Left lung (tissue), 4 donors: ENCODE measurements at regions not wholly inside any gene's neighbourhood (a gene's known extent, or its start where the extent isn't known, plus 50 kb on each side); places are given as distances from the start of the nearest gene placed in this dataset.

Experiments
- ATAC-seq: fragments of 200-7000 bp; cut with Tn5 transposase; one replicate; pipeline ENCODE4 v1.9.1; 2020; ENCODE audit warnings: moderate library complexity
- DNase-seq, 4 donors: peaks; one replicate each; pipeline ENCODE4 v3.0.0-alpha.2; 2013 to 2020
- H3K27ac ChIP-seq, 2 donors: fragments of 200-600 bp; sonication (generic) in 1 of 2; one replicate each; pipeline versions ENCODE4 v1.5.0 to v1.8.0; 2020 to 2021
- H3K27me3 ChIP-seq, 2 donors: fragments of 200-600 bp; sonication (generic) in 1 of 2; one replicate each; pipeline versions ENCODE4 v1.5.0 to v1.8.0; 2020 to 2021
- H3K36me3 ChIP-seq, 2 donors: fragments of 200-600 bp; sonication (generic) in 1 of 2; one replicate each; pipeline versions ENCODE4 v1.5.0 to v1.8.0; 2020 to 2021
- H3K4me1 ChIP-seq, 2 donors: fragments of 200-600 bp; one replicate each; pipeline ENCODE4 v1.8.0; 2021
- H3K4me3 ChIP-seq, 2 donors: fragments of 200-600 bp; sonication (generic) in 1 of 2; one replicate each; pipeline versions ENCODE4 v1.5.0 to v1.8.0; 2020 to 2021; ENCODE audit warnings: mild to moderate bottlenecking in 1 of 2
- H3K9me3 ChIP-seq, 2 donors: fragments of 200-600 bp; sonication (generic) in 1 of 2; one replicate each; pipeline versions ENCODE4 v1.5.0 to v1.8.0; 2020 to 2021
- CTCF ChIP-seq, 2 donors: fragments of 200-600 bp; sonication (generic) in 1 of 2; IDR thresholded peaks; one replicate each; pipeline versions ENCODE4 v1.5.0 to v1.8.0; 2021; ENCODE audit warnings: antibody characterized with exemption in 2 of 2
- intact Hi-C, 2 donors: fragments of 100-400 bp; cut with DNase I; formaldehyde crosslinking; loops; one replicate each; pipeline versions ENCODE4 v1.11.2 to v1.14.2; 2022
- donor health status: DM: no; HTN: yes; CAD: no.
- donor health status: DM: no; HTN: no; CAD: no.

- no peak for TF ChIP-seq CTCF (IDR thresholded peaks at IDR 0.05)
- peak in 1 of 4 donors; percentile 16 for DNase-seq
- intact Hi-C loops = no loop called here
These were observed 289.7 kb downstream of the TRIML1 start for GRCh38 chr4:188428935-188429334.

GRCh38 chr4:188429965-188430364, 290.7 kb downstream of the TRIML1 start:
- peaks cover 0 to 5% of the 10 kb centered on the region in 2 donors for H3K9me3 ChIP-seq
- intact Hi-C loops = no loop called here
- TF ChIP-seq CTCF (IDR thresholded peaks at IDR 0.05) = no peak
- DNase-seq (no peak), ATAC-seq (no peak)
- no peaks in the 10 kb centered on the region for H3K36me3 ChIP-seq
- no peaks in the 10 kb centered on the region for H3K27me3 ChIP-seq
- no peak overlapping the region for H3K27ac ChIP-seq
- no peaks in the 10 kb centered on the region for H3K4me1 ChIP-seq
- H3K4me3 ChIP-seq = no peak overlapping the region

More at GRCh38 chr4:188428935-188429334, 289.7 kb downstream of the TRIML1 start:
- Histone ChIP-seq H3K4me1 (no peaks in the 10 kb centered on the region), H3K4me3 (no peak overlapping the region), H3K27ac (no peak overlapping the region), H3K9me3 (peaks cover 0 to 5% of the 10 kb centered on the region in 2 donors), H3K27me3 (no peaks in the 10 kb centered on the region), H3K36me3 (no peaks in the 10 kb centered on the region)
- ATAC-seq = peak; percentile 57

- no peaks in the 10 kb centered on the region for H3K36me3 ChIP-seq
- no peaks in the 10 kb centered on the region for H3K4me1 ChIP-seq
- no peak overlapping the region for H3K4me3 ChIP-seq
- DNase-seq (no peak), ATAC-seq (no peak)
- intact Hi-C loops = no loop called here
- peaks cover 0 to 3% of the 10 kb centered on the region in 2 donors for H3K9me3 ChIP-seq
- no peaks in the 10 kb centered on the region for H3K27me3 ChIP-seq
- H3K27ac ChIP-seq = no peak overlapping the region
- TF ChIP-seq CTCF (IDR thresholded peaks at IDR 0.05) = no peak
These were observed 291.1 kb downstream of the TRIML1 start for GRCh38 chr4:188430384-188430783.

- intact Hi-C loops = no loop called here
- Histone ChIP-seq H3K4me3 (no peak overlapping the region), H3K27me3 (no peaks in the 10 kb centered on the region), H3K27ac (no peak overlapping the region), H3K36me3 (no peaks in the 10 kb centered on the region), H3K4me1 (no peaks in the 10 kb centered on the region), H3K9me3 (no peaks in the 10 kb centered on the region)
- ATAC-seq (no peak), DNase-seq (no peak)
- TF ChIP-seq CTCF (IDR thresholded peaks at IDR 0.05) = no peak
These were observed 293.1 kb downstream of the TRIML1 start for GRCh38 chr4:188432328-188432727.

GRCh38 chr4:188433741-188434315, 294.6 kb downstream of the TRIML1 start:
- DNase-seq (no peak), ATAC-seq (no peak)
- Histone ChIP-seq H3K36me3 (no peaks in the 10 kb centered on the region), H3K4me3 (no peak overlapping the region), H3K27me3 (no peaks in the 10 kb centered on the region), H3K27ac (no peak overlapping the region), H3K9me3 (no peaks in the 10 kb centered on the region), H3K4me1 (no peaks in the 10 kb centered on the region)
- no peak for TF ChIP-seq CTCF (IDR thresholded peaks at IDR 0.05)
- intact Hi-C loops = no loop called here
